ENCODE measurements at regions not wholly inside any gene's neighbourhood (a gene's known extent, or its start where the extent isn't known, plus 50 kb on each side); places are given as distances from the start of the nearest gene placed in this dataset.

DNA sequence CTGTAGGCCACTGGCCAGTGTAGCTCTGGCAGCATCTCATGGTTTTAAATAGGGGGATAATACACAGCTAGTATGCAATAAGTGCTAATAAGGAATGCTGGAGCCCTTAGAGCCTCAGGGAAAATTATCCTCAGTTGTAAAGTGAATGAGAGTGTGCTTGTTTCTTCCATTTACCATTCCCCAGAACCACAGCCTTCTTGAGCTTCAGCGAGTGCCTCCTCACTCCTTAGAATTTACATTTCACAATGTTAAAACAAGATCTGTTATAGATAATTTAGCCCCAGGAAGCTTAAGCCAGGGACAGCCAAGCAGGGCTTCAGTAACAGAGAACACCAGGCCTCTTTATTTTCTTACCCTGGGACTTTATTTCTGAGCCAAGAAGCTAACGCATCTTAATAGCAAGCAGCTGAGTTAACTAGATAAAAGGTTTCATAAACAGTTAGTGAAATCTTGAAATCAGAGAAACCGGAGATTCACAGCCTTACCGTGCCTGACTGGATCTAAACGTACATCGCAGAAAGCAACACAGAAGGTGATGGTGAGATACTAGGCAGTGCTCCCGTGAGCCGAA, 535.2 kb downstream of the TDRD15 start:
- TF ChIP-seq, protein P1, sequence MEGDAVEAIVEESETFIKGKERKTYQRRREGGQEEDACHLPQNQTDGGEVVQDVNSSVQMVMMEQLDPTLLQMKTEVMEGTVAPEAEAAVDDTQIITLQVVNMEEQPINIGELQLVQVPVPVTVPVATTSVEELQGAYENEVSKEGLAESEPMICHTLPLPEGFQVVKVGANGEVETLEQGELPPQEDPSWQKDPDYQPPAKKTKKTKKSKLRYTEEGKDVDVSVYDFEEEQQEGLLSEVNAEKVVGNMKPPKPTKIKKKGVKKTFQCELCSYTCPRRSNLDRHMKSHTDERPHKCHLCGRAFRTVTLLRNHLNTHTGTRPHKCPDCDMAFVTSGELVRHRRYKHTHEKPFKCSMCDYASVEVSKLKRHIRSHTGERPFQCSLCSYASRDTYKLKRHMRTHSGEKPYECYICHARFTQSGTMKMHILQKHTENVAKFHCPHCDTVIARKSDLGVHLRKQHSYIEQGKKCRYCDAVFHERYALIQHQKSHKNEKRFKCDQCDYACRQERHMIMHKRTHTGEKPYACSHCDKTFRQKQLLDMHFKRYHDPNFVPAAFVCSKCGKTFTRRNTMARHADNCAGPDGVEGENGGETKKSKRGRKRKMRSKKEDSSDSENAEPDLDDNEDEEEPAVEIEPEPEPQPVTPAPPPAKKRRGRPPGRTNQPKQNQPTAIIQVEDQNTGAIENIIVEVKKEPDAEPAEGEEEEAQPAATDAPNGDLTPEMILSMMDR (IDR thresholded peaks at IDR 0.05; ENCODE audit: low read depth, low read length): no peak
- H3K4me3 ChIP-seq (ENCODE audit: low read depth, low read length): no peak overlapping the region

DNA sequence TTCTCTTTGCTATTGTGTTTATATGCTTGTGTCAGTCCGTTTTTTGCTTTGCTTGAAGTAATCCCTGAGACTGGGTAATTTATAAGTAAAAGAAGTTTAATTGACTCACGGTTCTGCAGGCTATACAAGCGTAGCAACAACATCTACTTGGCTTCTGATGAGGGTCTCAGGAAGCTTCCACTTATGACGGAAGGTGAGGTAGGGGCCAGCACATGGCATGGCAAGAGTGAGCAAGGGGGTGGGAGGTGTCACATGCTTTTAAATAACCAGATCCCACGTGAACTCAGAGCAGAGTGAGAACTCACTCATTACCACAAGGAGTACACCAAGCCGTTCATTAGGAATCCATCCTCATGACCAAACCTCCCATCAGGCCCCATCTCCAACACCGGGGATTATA, 540.3 kb downstream of the TDRD15 start:
- TF ChIP-seq, protein P1 (IDR thresholded peaks at IDR 0.05; ENCODE audit: low read depth, low read length): no peak
- no peak overlapping the region for H3K4me3 ChIP-seq (ENCODE audit: low read depth, low read length)

DNA sequence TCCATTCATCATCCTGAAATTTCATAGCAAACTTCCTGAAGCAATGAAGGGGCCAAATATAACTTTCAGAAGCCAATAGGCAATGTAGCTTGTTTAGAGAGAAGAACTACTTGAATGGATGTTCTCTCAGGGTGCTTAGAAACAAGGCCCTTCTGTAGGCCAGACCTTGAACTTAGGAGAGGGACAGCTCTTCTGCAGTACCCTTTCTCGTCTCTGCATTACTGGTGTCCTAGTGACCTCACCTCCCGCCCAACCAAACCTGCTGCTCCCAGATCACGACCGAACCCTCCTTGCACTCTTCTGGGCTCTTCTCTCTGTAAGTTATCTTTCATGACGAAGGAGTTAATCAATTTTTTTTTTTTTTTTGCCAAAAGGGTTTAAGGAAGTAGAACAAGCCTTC, 543.9 kb downstream of the TDRD15 start:
- TF ChIP-seq, protein P1 (IDR thresholded peaks at IDR 0.05; ENCODE audit: low read depth, low read length): no peak
- H3K4me3 ChIP-seq (ENCODE audit: low read depth, low read length): no peak overlapping the region

DNA sequence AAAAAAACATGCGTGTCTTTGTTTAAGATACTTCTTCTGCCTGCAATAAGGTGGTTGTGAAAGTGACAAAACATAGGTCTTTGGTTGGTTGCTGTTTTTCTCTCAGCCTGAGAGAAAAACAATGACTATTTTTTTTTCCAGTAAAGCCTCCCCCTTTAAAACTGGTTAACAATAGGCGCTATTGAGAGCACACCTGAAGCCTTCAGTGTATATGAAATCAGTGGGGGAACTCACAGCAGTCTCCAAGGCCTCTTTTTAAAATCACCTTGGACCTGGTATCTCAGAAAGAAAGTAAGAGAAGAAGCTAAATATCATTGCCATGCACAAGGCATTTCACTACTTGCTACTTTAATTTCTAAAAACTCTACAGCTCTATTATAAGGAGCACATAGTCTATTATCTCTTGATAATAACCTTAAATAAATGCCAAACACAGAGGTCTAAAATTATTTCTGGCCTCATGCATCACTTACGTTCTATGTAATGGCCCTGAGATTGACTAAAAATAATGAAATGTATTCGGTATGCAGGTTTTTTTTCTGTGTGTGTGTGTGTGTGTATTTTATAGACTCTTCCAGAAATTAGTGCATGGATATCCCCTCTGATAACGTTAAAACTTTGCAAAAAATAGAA, 544.4 kb downstream of the TDRD15 start:
- TF ChIP-seq, protein P1 (IDR thresholded peaks at IDR 0.05; ENCODE audit: low read depth, low read length): no peak
- H3K4me3 ChIP-seq (ENCODE audit: low read depth, low read length): no peak overlapping the region

DNA sequence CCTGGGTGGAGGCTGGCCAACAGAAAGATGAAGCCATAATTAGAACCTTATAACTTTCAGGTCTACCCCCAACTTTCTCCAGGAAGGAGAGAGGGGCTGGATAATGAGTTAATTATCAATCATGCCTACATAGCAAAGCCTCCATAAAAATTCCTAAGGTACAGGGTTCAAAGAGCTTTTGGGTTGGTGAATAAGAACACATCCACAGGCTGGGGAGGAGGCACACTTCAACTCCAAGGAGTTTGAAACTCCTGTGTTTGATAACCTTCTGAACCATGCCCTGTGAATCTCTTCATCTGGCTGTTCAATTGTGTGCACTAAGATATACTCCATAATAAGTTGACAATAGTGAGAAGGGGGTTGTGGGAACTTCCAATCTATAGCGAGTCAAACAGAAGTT, 552.3 kb downstream of the TDRD15 start:
- H3K4me3 ChIP-seq (ENCODE audit: low read depth, low read length): no peak overlapping the region
- TF ChIP-seq, protein P1 (IDR thresholded peaks at IDR 0.05; ENCODE audit: low read depth, low read length): no peak

DNA sequence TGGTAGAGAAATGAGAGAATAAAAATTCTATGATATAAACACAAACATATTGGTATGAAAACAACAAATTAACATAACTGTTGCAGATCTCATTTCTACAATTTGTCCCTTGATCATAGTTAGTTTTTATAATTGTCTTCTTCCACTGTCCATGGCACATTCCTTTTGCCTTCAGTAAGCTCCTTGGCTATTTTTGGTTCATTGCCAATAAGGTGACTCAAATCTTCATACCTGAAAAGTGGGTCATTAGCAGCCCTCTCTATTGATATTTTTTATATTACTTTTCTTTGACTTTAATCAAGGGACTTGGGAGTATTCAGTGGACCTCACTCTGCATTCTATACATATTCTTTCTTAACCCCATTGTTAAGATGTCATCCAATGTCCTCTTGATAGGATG, 552.9 kb downstream of the TDRD15 start:
- TF ChIP-seq, protein P1 (IDR thresholded peaks at IDR 0.05; ENCODE audit: low read depth, low read length): no peak
- no peak overlapping the region for H3K4me3 ChIP-seq (ENCODE audit: low read depth, low read length)

DNA sequence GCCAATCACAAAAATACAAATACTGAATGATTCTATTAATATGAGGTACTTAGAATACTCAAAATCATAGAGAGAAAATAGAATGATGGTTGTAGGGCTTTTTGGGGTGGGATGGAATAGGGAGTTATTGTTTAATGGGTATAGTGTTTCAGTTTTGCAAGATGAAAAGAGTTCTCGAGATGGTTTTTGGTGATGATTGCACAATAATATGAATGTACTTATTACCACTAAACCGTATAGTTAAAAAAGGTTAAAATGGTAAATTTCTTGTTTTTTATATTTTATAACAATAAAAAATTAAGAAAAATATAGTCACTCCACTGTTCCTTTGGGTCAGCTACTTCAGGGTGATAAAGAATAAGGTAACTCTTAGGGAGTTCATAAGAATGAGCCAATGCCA, 560.1 kb downstream of the TDRD15 start:
- TF ChIP-seq, protein P1 (IDR thresholded peaks at IDR 0.05; ENCODE audit: low read depth, low read length): no peak
- no peak overlapping the region for H3K4me3 ChIP-seq (ENCODE audit: low read depth, low read length)
